ENCODE measurements at regions not wholly inside any gene's neighbourhood (a gene's known extent, or its start where the extent isn't known, plus 50 kb on each side); places are given as distances from the start of the nearest gene placed in this dataset.

DNA sequence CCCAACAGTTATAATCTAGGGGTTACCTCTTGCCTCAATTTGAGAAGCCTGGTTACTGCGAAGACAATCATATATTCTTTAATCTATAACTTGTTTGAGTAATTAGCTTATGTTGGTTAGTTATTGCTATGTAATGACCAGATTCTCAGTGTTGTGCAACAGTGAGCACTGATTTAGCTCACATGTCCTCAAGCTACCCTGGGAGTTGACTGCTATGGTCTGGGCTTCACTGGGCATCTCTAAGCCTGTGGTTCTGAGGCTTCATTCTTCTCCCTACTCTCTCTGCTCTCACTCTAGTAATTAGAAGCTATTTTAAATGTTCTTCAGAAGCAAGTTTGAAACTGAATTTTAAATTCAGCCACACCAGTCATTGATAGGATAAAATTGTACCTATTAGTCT is 371.8 kb downstream of the PBX1 start:
- TF ChIP-seq POLR2A (IDR thresholded peaks at IDR 0.05; ENCODE audit: low read depth, low read length) (no peak), TAF1 (IDR thresholded peaks at IDR 0.05; ENCODE audit: low read depth, low read length) (no peak), POLR2AphosphoS5 (IDR thresholded peaks at IDR 0.05; ENCODE audit: low read depth, low read length) (no peak), POU2F2 (IDR thresholded peaks at IDR 0.05; ENCODE audit: low read depth, low read length) (no peak), PAX5 (IDR thresholded peaks at IDR 0.05; ENCODE audit: insufficient read depth, low read length, severe bottlenecking) (no peak), SPI1 (IDR thresholded peaks at IDR 0.05; ENCODE audit: low read depth, low read length) (no peak)
